ENCODE measurements at regions not wholly inside any gene's neighbourhood (a gene's known extent, or its start where the extent isn't known, plus 50 kb on each side); places are given as distances from the start of the nearest gene placed in this dataset.

GRCh38 chr4:52199574-52200338, 148.7 kb downstream of the SPATA18 start:
- no peak for FAIRE-seq
- Histone ChIP-seq H3K27me3 (ENCODE audit: control insufficient read depth, extremely low read depth, insufficient read depth, low read length) (no peaks in the 10 kb centered on the region), H3K27ac (ENCODE audit: control insufficient read depth, insufficient read depth, low read length) (no peak overlapping the region), H4K20me1 (ENCODE audit: control insufficient read depth, extremely low read depth, insufficient read depth, low read length) (no peaks in the 10 kb centered on the region), H3K9ac (ENCODE audit: control insufficient read depth, extremely low read depth, insufficient read depth, low read length) (no peak overlapping the region), H2AFZ (ENCODE audit: control insufficient read depth, low read length) (no peak overlapping the region), H3K4me3 (ENCODE audit: control insufficient read depth in 2 of 3, extremely low read depth in 1 of 3, insufficient read depth in 2 of 3, low read depth in 1 of 3, low read length in 3 of 3) (no peak overlapping the region), H3K4me1 (ENCODE audit: control insufficient read depth, extremely low read depth, insufficient read depth, low read length) (no peaks in the 10 kb centered on the region), H3K4me2 (ENCODE audit: control insufficient read depth, extremely low read depth, insufficient read depth, low read depth, low read length) (no peak overlapping the region), H3K9me1 (ENCODE audit: control insufficient read depth, extremely low read depth, insufficient read depth, low read length) (no peaks in the 10 kb centered on the region), H3K36me3 (ENCODE audit: control insufficient read depth in 2 of 2, extremely low read depth in 1 of 2, insufficient read depth in 2 of 2, low read length in 2 of 2) (no peaks in the 10 kb centered on the region), H3K9me3 (ENCODE audit: control insufficient read depth, low read depth, low read length) (no peaks in the 10 kb centered on the region), H3K79me2 (ENCODE audit: control insufficient read depth, insufficient read depth, low read length) (no peaks in the 10 kb centered on the region)
- dilution Hi-C loops (cut with MboI; ENCODE audit: extremely low pct_ligation_motif_present, low sequenced_read_pairs): no loop called here
- no peak for DNase-seq (ENCODE audit: low read depth, low spot score)
- TF ChIP-seq, protein P1, sequence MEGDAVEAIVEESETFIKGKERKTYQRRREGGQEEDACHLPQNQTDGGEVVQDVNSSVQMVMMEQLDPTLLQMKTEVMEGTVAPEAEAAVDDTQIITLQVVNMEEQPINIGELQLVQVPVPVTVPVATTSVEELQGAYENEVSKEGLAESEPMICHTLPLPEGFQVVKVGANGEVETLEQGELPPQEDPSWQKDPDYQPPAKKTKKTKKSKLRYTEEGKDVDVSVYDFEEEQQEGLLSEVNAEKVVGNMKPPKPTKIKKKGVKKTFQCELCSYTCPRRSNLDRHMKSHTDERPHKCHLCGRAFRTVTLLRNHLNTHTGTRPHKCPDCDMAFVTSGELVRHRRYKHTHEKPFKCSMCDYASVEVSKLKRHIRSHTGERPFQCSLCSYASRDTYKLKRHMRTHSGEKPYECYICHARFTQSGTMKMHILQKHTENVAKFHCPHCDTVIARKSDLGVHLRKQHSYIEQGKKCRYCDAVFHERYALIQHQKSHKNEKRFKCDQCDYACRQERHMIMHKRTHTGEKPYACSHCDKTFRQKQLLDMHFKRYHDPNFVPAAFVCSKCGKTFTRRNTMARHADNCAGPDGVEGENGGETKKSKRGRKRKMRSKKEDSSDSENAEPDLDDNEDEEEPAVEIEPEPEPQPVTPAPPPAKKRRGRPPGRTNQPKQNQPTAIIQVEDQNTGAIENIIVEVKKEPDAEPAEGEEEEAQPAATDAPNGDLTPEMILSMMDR (optimal IDR thresholded peaks at IDR 0.05 in 1 of 3, IDR thresholded peaks at IDR 0.05 in 1 of 3, conservative IDR thresholded peaks at IDR 0.05 in 1 of 3; ENCODE audit: extremely low read depth in 1 of 3, insufficient read depth in 2 of 3, low read length in 3 of 3): no peak
- no peak for TF ChIP-seq EZH2 (IDR thresholded peaks at IDR 0.05; ENCODE audit: low read length)

GRCh38 chr4:52200339-52200725, 149.2 kb downstream of the SPATA18 start:
- Histone ChIP-seq H2AFZ (ENCODE audit: control insufficient read depth, low read length) (no peak overlapping the region), H3K4me2 (ENCODE audit: control insufficient read depth, extremely low read depth, insufficient read depth, low read depth, low read length) (no peak overlapping the region), H3K36me3 (ENCODE audit: control insufficient read depth in 2 of 2, extremely low read depth in 1 of 2, insufficient read depth in 2 of 2, low read length in 2 of 2) (no peaks in the 10 kb centered on the region), H3K27ac (ENCODE audit: control insufficient read depth, insufficient read depth, low read length) (no peak overlapping the region), H3K4me3 (ENCODE audit: control insufficient read depth in 2 of 3, extremely low read depth in 1 of 3, insufficient read depth in 2 of 3, low read depth in 1 of 3, low read length in 3 of 3) (no peak overlapping the region), H3K9me3 (ENCODE audit: control insufficient read depth, low read depth, low read length) (no peaks in the 10 kb centered on the region), H3K79me2 (ENCODE audit: control insufficient read depth, insufficient read depth, low read length) (no peaks in the 10 kb centered on the region), H4K20me1 (ENCODE audit: control insufficient read depth, extremely low read depth, insufficient read depth, low read length) (no peaks in the 10 kb centered on the region), H3K9ac (ENCODE audit: control insufficient read depth, extremely low read depth, insufficient read depth, low read length) (no peak overlapping the region), H3K9me1 (ENCODE audit: control insufficient read depth, extremely low read depth, insufficient read depth, low read length) (no peaks in the 10 kb centered on the region), H3K4me1 (ENCODE audit: control insufficient read depth, extremely low read depth, insufficient read depth, low read length) (no peaks in the 10 kb centered on the region), H3K27me3 (ENCODE audit: control insufficient read depth, extremely low read depth, insufficient read depth, low read length) (no peaks in the 10 kb centered on the region)
- DNase-seq (ENCODE audit: low read depth, low spot score): no peak
- FAIRE-seq: no peak
- dilution Hi-C loops (cut with MboI; ENCODE audit: extremely low pct_ligation_motif_present, low sequenced_read_pairs): no loop called here
- TF ChIP-seq, protein P1 (optimal IDR thresholded peaks at IDR 0.05 in 1 of 3, IDR thresholded peaks at IDR 0.05 in 1 of 3, conservative IDR thresholded peaks at IDR 0.05 in 1 of 3; ENCODE audit: extremely low read depth in 1 of 3, insufficient read depth in 2 of 3, low read length in 3 of 3): no peak
- no peak for TF ChIP-seq EZH2 (IDR thresholded peaks at IDR 0.05; ENCODE audit: low read length)
